Upper lobe of left lung (tissue), 6 donors: ENCODE measurements at regions not wholly inside any gene's neighbourhood (a gene's known extent, or its start where the extent isn't known, plus 50 kb on each side); places are given as distances from the start of the nearest gene placed in this dataset.
A peak's percentile ranks its signal among the peaks of the same experiment; 100 is the strongest.

Experiments used
- ATAC-seq, 2 donors: fragments of 200-7000 bp; cut with Tn5 transposase; one replicate each; pipeline ENCODE4 v1.9.1; 2022; ENCODE audit warnings: mild to moderate bottlenecking in 2 of 2, moderate library complexity in 2 of 2; ENCODE audit not compliant: low FRiP score in 2 of 2
- DNase-seq, 2 donors: peaks; one replicate each; pipeline ENCODE4 v3.0.0-alpha.2; 2019 to 2020
- H3K27ac ChIP-seq, 4 donors: fragments of 200-600 bp; sonication (generic); one replicate each; pipeline ENCODE4 v1.5.1; 2016 to 2019
- H3K27me3 ChIP-seq, 4 donors: fragments of 200-600 bp; sonication (generic); one replicate each; pipeline ENCODE4 v1.5.1; 2017 to 2019
- H3K36me3 ChIP-seq, 4 donors: fragments of 200-600 bp; sonication (generic); one replicate each; pipeline ENCODE4 v1.5.1; 2016 to 2019
- H3K4me1 ChIP-seq, 4 donors: fragments of 200-600 bp; sonication (generic); one replicate each; pipeline ENCODE4 v1.5.1; 2018 to 2019
- H3K4me3 ChIP-seq, 4 donors: fragments of 200-600 bp; sonication (generic); one replicate each; pipeline ENCODE4 v1.5.1; 2017 to 2019; ENCODE audit warnings: mild to moderate bottlenecking in 2 of 4, moderate library complexity in 1 of 4
- H3K9me3 ChIP-seq, 4 donors: fragments of 200-600 bp; sonication (generic); one replicate each; pipeline ENCODE4 v1.5.1; 2018 to 2019
- CTCF ChIP-seq, 6 experiments: fragments of 450-650 bp in 4 of 6; fragments of 200-600 bp in 2 of 6; sonication (generic) in 2 of 6; IDR thresholded peaks; one replicate each; pipeline ENCODE4 v1.5.1; 2016 to 2019; ENCODE audit warnings: antibody characterized with exemption in 6 of 6
- EP300 ChIP-seq, 4 donors: sonication (generic); formaldehyde crosslinking; IDR thresholded peaks; one replicate each; pipeline ENCODE4 v1.5.1; 2017; ENCODE audit warnings: antibody characterized with exemption in 4 of 4, control low read depth in 2 of 4
- POLR2A ChIP-seq, 4 donors: fragments of 450-650 bp; IDR thresholded peaks; one replicate each; pipeline ENCODE4 v1.5.1; 2016 to 2017; ENCODE audit warnings: antibody characterized with exemption in 4 of 4, mild to moderate bottlenecking in 2 of 4
- POLR2AphosphoS5 ChIP-seq, 2 donors: sonication (generic); formaldehyde crosslinking; IDR thresholded peaks; one replicate each; pipeline ENCODE4 v1.5.1; 2017; ENCODE audit warnings: antibody characterized with exemption in 2 of 2
- WGBS, 2 donors: methylation state at CpG; one replicate each; pipeline ENCODE4 v1.1.5; 2017 to 2018; 5-methylcytosine and 5-hydroxymethylcytosine counted together
- donor health status: DM: no; HTN: no; CAD: no; lungs with moderate emphysema.
- donor health status: DM: no; HTN: yes; CAD: no; lungs with severe emphysema.

- Histone ChIP-seq H3K27ac (no peak overlapping the region), H3K9me3 (no peaks in the 10 kb centered on the region), H3K36me3 (no peaks in the 10 kb centered on the region), H3K4me1 (no peaks in the 10 kb centered on the region), H3K4me3 (no peak overlapping the region), H3K27me3 (no peaks in the 10 kb centered on the region)
- 51 to 64% methylated on average over 15 to 21 of the region's 21 CpGs for WGBS, 2 donors
- ATAC-seq (peak; percentile 58 to 92), DNase-seq (no peak)
- no peak for TF ChIP-seq POLR2AphosphoS5 (IDR thresholded peaks at IDR 0.05)
- no peak for TF ChIP-seq POLR2A (IDR thresholded peaks at IDR 0.05)
- TF ChIP-seq CTCF (IDR thresholded peaks at IDR 0.05), result no peak
- no peak for TF ChIP-seq EP300 (IDR thresholded peaks at IDR 0.05)
Observed at GRCh38 chr6:7468382-7469081, 72.9 kb upstream of the DSP start.

GRCh38 chr6:7469696-7470095 lies 71.8 kb upstream of the DSP start:
- no peaks in the 10 kb centered on the region for H3K36me3 ChIP-seq
- no peak overlapping the region for H3K4me3 ChIP-seq
- no peak overlapping the region for H3K27ac ChIP-seq
- TF ChIP-seq CTCF (IDR thresholded peaks at IDR 0.05), result no peak
- no peak for TF ChIP-seq POLR2AphosphoS5 (IDR thresholded peaks at IDR 0.05)
- no peak for TF ChIP-seq POLR2A (IDR thresholded peaks at IDR 0.05)
- TF ChIP-seq EP300 (IDR thresholded peaks at IDR 0.05), result no peak
- H3K4me1 ChIP-seq, result no peaks in the 10 kb centered on the region
- DNase-seq, result no peak
- no peak for ATAC-seq
- 66 to 67% methylated on average over 4 of the region's 4 CpGs for whole genome bisulfite sequencing, 2 donors
- H3K27me3 ChIP-seq, result no peaks in the 10 kb centered on the region
- H3K9me3 ChIP-seq, result no peaks in the 10 kb centered on the region

- no peak overlapping the region for H3K4me3 ChIP-seq
- H3K36me3 ChIP-seq, result no peaks in the 10 kb centered on the region
- 40 to 68% methylated on average over 2 of the region's 2 CpGs for WGBS, 2 donors
- ATAC-seq (no peak), DNase-seq (no peak)
- TF ChIP-seq POLR2A (IDR thresholded peaks at IDR 0.05) (no peak), CTCF (IDR thresholded peaks at IDR 0.05) (no peak), POLR2AphosphoS5 (IDR thresholded peaks at IDR 0.05) (no peak), EP300 (IDR thresholded peaks at IDR 0.05) (no peak)
- no peak overlapping the region for H3K27ac ChIP-seq
- no peaks in the 10 kb centered on the region for H3K9me3 ChIP-seq
- no peaks in the 10 kb centered on the region for H3K4me1 ChIP-seq
- H3K27me3 ChIP-seq, result no peaks in the 10 kb centered on the region
Observed at GRCh38 chr6:7471171-7471570, 70.3 kb upstream of the DSP start.

GRCh38 chr6:7473805-7474719 lies 67.4 kb upstream of the DSP start:
- Histone ChIP-seq H3K36me3 (no peaks in the 10 kb centered on the region), H3K4me1 (no peaks in the 10 kb centered on the region), H3K9me3 (no peaks in the 10 kb centered on the region), H3K27me3 (no peaks in the 10 kb centered on the region), H3K27ac (no peak overlapping the region), H3K4me3 (no peak overlapping the region)
- 86 to 88% methylated on average over 7 of the region's 7 CpGs for WGBS, 2 donors
- DNase-seq, result no peak
- TF ChIP-seq POLR2A (IDR thresholded peaks at IDR 0.05), result no peak
- TF ChIP-seq EP300 (IDR thresholded peaks at IDR 0.05), result no peak
- TF ChIP-seq POLR2AphosphoS5 (IDR thresholded peaks at IDR 0.05), result no peak
- TF ChIP-seq CTCF (IDR thresholded peaks at IDR 0.05), result no peak
- ATAC-seq, result no peak
